Choroid plexus epithelial cell (primary cell): ENCODE measurements at regions not wholly inside any gene's neighbourhood (a gene's known extent, or its start where the extent isn't known, plus 50 kb on each side); places are given as distances from the start of the nearest gene placed in this dataset.

ENCODE experiments used
- DNase-seq: peaks from one replicate; pipeline ENCODE4 v3.0.0-alpha.2; 2010; ENCODE audit warnings: low read depth
- H3K4me3 ChIP-seq: 2 replicates; pipeline ENCODE4 v1.5.1; 2011; ENCODE audit warnings: low read depth, mild to moderate bottlenecking, control low read depth, low read length, moderate library complexity
- CTCF ChIP-seq: conservative IDR thresholded peaks from 2 replicates; pipeline ENCODE4 v1.5.1; 2011; ENCODE audit warnings: low read depth, mild to moderate bottlenecking, control low read depth, inconsistent platforms, low read length, moderate library complexity

GRCh38 chr12:85445060-85445938, 165.3 kb downstream of the ALX1 start:
- H3K4me3 ChIP-seq, result no peak overlapping the region
- TF ChIP-seq CTCF, result no peak
- DNase-seq, result no peak

GRCh38 chr12:85448031-85448430, 168.0 kb downstream of the ALX1 start:
- H3K4me3 ChIP-seq, result no peak overlapping the region
- DNase-seq, result no peak
- no peak for TF ChIP-seq CTCF

GRCh38 chr12:85448548-85449139, 168.6 kb downstream of the ALX1 start:
- H3K4me3 ChIP-seq, result no peak overlapping the region
- DNase-seq, result peak; percentile 58
- TF ChIP-seq CTCF, result peak; percentile 61

GRCh38 chr12:85457016-85457415, 177.0 kb downstream of the ALX1 start:
- no peak for DNase-seq
- no peak for TF ChIP-seq CTCF

GRCh38 chr12:85461127-85461526, 181.1 kb downstream of the ALX1 start:
- no peak for TF ChIP-seq CTCF
- H3K4me3 ChIP-seq, result no peak overlapping the region
- no peak for DNase-seq

More at GRCh38 chr12:85457016-85457415, 177.0 kb downstream of the ALX1 start:
- H3K4me3 ChIP-seq, result no peak overlapping the region

GRCh38 chr12:85462888-85463287, 182.9 kb downstream of the ALX1 start:
- no peak for TF ChIP-seq CTCF
- no peak overlapping the region for H3K4me3 ChIP-seq
- DNase-seq, result no peak
